LNCAP (cell line): ENCODE measurements at regions not wholly inside any gene's neighbourhood (a gene's known extent, or its start where the extent isn't known, plus 50 kb on each side); places are given as distances from the start of the nearest gene placed in this dataset.

Experiments
- TF ChIP-seq, protein P1 (sequence below): fragments of 450-650 bp; IDR thresholded peaks from 2 replicates; pipeline ENCODE4 v1.5.1; 2017; ENCODE audit warnings: mild to moderate bottlenecking

DNA sequence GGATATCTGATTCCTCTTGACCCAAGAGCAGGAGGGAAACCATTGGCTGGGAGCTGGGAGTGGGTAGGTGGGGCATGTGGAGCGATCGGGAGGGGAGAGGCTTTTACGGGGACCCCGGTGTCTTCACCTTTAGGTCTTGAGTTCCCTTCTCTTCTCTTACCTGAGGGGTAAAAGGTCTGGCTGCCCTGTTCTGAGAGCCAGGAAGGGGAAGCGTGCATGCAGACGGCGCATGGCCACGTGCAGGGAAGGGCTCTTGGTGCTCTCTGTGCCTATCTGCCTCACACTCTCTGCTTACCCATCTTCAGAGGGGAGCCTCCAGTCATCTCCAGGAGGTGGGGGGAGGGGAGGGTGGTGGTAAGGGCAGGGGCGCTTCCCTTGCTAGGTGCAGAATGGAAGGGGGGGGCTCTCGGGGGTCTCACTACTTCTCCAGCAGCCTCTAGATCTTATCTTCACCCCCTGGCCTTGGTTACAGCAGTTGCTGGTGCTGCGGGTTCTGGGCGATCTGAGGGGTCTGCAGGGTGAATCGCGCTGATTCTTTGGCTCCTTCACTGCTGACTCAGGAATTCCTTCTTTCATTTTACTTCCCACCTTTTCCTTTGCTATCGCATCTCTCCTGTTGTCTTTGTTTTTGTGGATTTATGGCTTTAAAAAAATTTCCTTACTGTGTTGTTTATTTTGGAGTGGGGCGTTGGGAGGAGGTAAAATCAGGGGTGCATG, 225.8 kb upstream of the HS6ST1 start:
- TF ChIP-seq, protein P1, sequence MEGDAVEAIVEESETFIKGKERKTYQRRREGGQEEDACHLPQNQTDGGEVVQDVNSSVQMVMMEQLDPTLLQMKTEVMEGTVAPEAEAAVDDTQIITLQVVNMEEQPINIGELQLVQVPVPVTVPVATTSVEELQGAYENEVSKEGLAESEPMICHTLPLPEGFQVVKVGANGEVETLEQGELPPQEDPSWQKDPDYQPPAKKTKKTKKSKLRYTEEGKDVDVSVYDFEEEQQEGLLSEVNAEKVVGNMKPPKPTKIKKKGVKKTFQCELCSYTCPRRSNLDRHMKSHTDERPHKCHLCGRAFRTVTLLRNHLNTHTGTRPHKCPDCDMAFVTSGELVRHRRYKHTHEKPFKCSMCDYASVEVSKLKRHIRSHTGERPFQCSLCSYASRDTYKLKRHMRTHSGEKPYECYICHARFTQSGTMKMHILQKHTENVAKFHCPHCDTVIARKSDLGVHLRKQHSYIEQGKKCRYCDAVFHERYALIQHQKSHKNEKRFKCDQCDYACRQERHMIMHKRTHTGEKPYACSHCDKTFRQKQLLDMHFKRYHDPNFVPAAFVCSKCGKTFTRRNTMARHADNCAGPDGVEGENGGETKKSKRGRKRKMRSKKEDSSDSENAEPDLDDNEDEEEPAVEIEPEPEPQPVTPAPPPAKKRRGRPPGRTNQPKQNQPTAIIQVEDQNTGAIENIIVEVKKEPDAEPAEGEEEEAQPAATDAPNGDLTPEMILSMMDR = no peak

- TF ChIP-seq, protein P1 = no peak
Measured at GRCh38 chr2:128545085-128545484, 226.4 kb upstream of the HS6ST1 start.

DNA sequence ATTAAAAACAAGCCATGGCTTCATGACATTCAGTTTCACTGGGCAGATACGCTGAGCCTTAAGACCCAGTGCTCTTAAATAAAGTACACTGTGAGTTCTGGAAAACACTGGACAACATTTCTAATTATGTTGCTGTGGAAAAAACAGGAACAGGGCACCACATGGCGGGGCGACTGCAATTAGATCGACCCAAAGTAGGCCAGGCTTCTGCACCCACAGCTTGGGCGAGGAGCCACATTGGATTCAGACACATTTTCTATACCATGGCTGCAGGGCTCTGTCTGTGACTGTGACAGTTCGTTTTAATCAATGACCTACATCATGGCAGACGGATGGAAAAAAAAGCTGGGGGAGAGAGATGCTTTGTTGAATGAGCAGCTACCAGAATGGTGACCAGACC, 227.2 kb upstream of the HS6ST1 start:
- TF ChIP-seq, protein P1 = no peak

DNA sequence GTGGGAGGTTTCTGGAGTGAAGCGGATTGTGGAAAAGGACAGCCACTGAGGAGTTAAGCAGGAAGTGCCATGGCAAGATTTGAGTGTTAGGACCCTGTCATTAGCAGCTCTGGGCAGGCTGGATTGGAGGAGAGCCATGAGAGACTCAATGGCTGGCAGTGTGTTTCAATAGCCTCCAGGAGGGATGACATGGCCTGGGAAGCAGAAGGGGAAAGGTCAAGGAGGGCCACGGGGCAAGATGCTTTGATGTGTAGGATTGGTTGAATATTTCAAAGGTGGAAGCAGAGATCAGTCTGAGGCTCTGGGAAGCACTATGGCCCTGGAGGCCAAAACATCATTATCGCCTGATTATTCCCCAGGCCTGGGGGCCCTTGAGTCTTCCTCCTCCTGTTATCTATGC, 229.0 kb upstream of the HS6ST1 start:
- TF ChIP-seq, protein P1 = no peak

DNA sequence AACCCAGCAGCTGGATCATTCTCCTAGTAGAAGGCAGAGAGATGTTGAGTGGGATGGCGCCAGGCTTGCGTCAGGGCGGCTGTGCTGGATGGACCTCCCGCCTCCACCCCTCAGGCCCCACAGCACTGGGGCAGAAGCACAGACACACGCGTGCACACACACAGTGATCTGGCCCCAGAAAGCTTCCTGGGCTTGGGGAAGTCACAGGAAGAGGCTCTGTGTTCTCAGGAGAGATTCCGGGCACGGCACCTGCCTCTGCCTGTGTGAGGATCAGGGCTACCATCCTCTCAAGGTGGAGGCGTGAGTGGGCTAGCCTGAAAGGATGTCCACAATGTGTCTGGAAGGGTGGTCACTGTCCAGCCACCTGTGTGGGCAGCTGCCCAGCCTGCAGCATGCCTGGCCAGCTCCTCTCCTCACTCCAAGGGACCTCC, 229.8 kb upstream of the HS6ST1 start:
- TF ChIP-seq, protein P1 = no peak

DNA sequence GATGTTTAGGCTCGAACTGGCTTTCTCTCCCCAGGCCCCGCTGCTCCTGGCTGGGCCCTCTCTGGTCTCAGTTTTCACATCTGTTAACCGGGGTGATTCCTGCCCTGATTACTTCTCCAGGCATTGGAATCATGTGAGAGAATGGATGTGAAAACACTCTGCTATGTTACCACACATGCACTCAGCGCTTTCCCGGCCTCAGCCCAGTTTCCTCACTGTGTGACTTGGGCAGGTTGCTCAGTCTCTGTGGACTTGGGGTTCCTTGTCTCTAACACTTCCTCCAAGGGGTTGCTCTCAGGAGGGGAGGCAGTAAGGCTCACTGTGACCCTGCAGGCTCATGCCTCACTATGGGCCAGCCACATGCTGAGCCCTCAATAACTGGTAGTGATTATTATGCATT, 230.4 kb upstream of the HS6ST1 start:
- TF ChIP-seq, protein P1 = no peak

GRCh38 chr2:128549646-128550260, 231.1 kb upstream of the HS6ST1 start:
- TF ChIP-seq, protein P1 = no peak
